ENCODE measurements at regions not wholly inside any gene's neighbourhood (a gene's known extent, or its start where the extent isn't known, plus 50 kb on each side); places are given as distances from the start of the nearest gene placed in this dataset.
"Not testable (repeated sequence)": the region's sequence is repeated elsewhere in the genome, so short reads cannot be mapped to it uniquely, and the experiment has no call there.

GRCh38 chr19:31075146-31075655 is 274.0 kb downstream of the TSHZ3 start:
- no peak for DNase-seq

GRCh38 chr19:31074199-31075125 is 274.8 kb downstream of the TSHZ3 start:
- no peak for DNase-seq

GRCh38 chr19:31073485-31074198 is 275.6 kb downstream of the TSHZ3 start:
- no peak for DNase-seq

- DNase-seq, result no peak
Observed at GRCh38 chr19:31072451-31072850, 276.8 kb downstream of the TSHZ3 start.

- no peak for DNase-seq
Observed at GRCh38 chr19:31071136-31071855, 277.9 kb downstream of the TSHZ3 start.

- DNase-seq, result no peak
Observed at GRCh38 chr19:31070146-31071065, 278.8 kb downstream of the TSHZ3 start.

- DNase-seq, result no peak
Observed at GRCh38 chr19:31068268-31068667, 281.0 kb downstream of the TSHZ3 start.

GRCh38 chr19:31066385-31066784 is 282.9 kb downstream of the TSHZ3 start:
- no peak for DNase-seq

- no peak for DNase-seq
Observed at GRCh38 chr19:31064491-31064890, 284.7 kb downstream of the TSHZ3 start.

GRCh38 chr19:31058676-31059340 is 290.4 kb downstream of the TSHZ3 start:
- no peak for DNase-seq

- no peak for DNase-seq
Observed at GRCh38 chr19:31057476-31057875, 291.8 kb downstream of the TSHZ3 start.

- DNase-seq, result no peak
Observed at GRCh38 chr19:31055454-31055853, 293.8 kb downstream of the TSHZ3 start.

- no peak for DNase-seq
Observed at GRCh38 chr19:31054430-31054829, 294.8 kb downstream of the TSHZ3 start.

- DNase-seq, result no peak
Observed at GRCh38 chr19:31049431-31049830, 299.8 kb downstream of the TSHZ3 start.

GRCh38 chr19:31046024-31046423 is 303.2 kb downstream of the TSHZ3 start:
- DNase-seq, result no peak

GRCh38 chr19:31041461-31041860 is 307.8 kb downstream of the TSHZ3 start:
- DNase-seq, result no peak

GRCh38 chr19:31039151-31039550 is 310.1 kb downstream of the TSHZ3 start:
- DNase-seq, result no peak

GRCh38 chr19:31037286-31037980 is 311.8 kb downstream of the TSHZ3 start:
- DNase-seq, result no peak

GRCh38 chr19:31031455-31031854 is 317.8 kb downstream of the TSHZ3 start:
- not testable (repeated sequence) for DNase-seq

GRCh38 chr19:31023038-31023437 is 326.2 kb downstream of the TSHZ3 start:
- no peak for DNase-seq

GRCh38 chr19:31018936-31019335 is 330.3 kb downstream of the TSHZ3 start:
- DNase-seq, result no peak
